ENCODE measurements at regions not wholly inside any gene's neighbourhood (a gene's known extent, or its start where the extent isn't known, plus 50 kb on each side); places are given as distances from the start of the nearest gene placed in this dataset.

GRCh38 chr14:71804992-71805391 lies 127.2 kb upstream of the RGS6 start:
- TF ChIP-seq CTCF (IDR thresholded peaks at IDR 0.05; ENCODE audit: low read length) (no peak), EZH2 (IDR thresholded peaks at IDR 0.05; ENCODE audit: borderline replicate concordance, low read length) (no peak)

Measured in OCI-LY1 (cell line).